HL-60 (cell line): ENCODE measurements at regions not wholly inside any gene's neighbourhood (a gene's known extent, or its start where the extent isn't known, plus 50 kb on each side); places are given as distances from the start of the nearest gene placed in this dataset.

Source experiments
- DNase-seq, 2 experiments: peaks; one replicate each; pipeline ENCODE4 v3.0.0-alpha.2; 2010 to 2020; ENCODE audit warnings: low read depth in 1 of 2, low spot score in 1 of 2
- H3K27ac ChIP-seq: fragments of 250-450 bp; sonication (Bioruptor Pico); replicated peaks from 2 replicates; pipeline ENCODE4 v1.5.1; 2020; ENCODE audit warnings: mild to moderate bottlenecking, moderate library complexity
- H3K27me3 ChIP-seq: fragments of 250-450 bp; sonication (Bioruptor Pico); 2 replicates; pipeline ENCODE4 v1.5.1; 2021; ENCODE audit warnings: mild to moderate bottlenecking, moderate library complexity; ENCODE audit not compliant: insufficient read depth, poor library complexity, severe bottlenecking
- H3K4me3 ChIP-seq: replicated peaks from 2 replicates; pipeline ENCODE4 v1.5.1; 2011; ENCODE audit warnings: mild to moderate bottlenecking, control low read depth, low read length; ENCODE audit not compliant: insufficient read depth
- CTCF ChIP-seq: IDR thresholded peaks from one replicate; pipeline ENCODE4 v1.5.1; 2011; ENCODE audit warnings: low read length, control low read depth, inconsistent platforms; ENCODE audit not compliant: insufficient read depth
- GABPA ChIP-seq: IDR thresholded peaks from 2 replicates; pipeline ENCODE4 v1.6.1; 2012; ENCODE audit warnings: low read depth
- POLR2AphosphoS5 ChIP-seq: IDR thresholded peaks from 2 replicates; pipeline ENCODE4 v1.6.1; 2012; ENCODE audit warnings: low read depth
- SPI1 ChIP-seq: IDR thresholded peaks from 2 replicates; pipeline ENCODE4 v1.6.1; 2012; ENCODE audit warnings: low read depth, mild to moderate bottlenecking, borderline replicate concordance
- TF ChIP-seq, protein P1 (sequence below): IDR thresholded peaks from 2 replicates; pipeline ENCODE4 v1.6.1; 2012; ENCODE audit warnings: low read depth; ENCODE audit not compliant: insufficient replicate concordance

- DNase-seq: no peak
- TF ChIP-seq, protein P1, sequence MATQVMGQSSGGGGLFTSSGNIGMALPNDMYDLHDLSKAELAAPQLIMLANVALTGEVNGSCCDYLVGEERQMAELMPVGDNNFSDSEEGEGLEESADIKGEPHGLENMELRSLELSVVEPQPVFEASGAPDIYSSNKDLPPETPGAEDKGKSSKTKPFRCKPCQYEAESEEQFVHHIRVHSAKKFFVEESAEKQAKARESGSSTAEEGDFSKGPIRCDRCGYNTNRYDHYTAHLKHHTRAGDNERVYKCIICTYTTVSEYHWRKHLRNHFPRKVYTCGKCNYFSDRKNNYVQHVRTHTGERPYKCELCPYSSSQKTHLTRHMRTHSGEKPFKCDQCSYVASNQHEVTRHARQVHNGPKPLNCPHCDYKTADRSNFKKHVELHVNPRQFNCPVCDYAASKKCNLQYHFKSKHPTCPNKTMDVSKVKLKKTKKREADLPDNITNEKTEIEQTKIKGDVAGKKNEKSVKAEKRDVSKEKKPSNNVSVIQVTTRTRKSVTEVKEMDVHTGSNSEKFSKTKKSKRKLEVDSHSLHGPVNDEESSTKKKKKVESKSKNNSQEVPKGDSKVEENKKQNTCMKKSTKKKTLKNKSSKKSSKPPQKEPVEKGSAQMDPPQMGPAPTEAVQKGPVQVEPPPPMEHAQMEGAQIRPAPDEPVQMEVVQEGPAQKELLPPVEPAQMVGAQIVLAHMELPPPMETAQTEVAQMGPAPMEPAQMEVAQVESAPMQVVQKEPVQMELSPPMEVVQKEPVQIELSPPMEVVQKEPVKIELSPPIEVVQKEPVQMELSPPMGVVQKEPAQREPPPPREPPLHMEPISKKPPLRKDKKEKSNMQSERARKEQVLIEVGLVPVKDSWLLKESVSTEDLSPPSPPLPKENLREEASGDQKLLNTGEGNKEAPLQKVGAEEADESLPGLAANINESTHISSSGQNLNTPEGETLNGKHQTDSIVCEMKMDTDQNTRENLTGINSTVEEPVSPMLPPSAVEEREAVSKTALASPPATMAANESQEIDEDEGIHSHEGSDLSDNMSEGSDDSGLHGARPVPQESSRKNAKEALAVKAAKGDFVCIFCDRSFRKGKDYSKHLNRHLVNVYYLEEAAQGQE: no peak
- no peak for TF ChIP-seq CTCF
- no peak for TF ChIP-seq SPI1
- TF ChIP-seq GABPA: no peak
- TF ChIP-seq POLR2AphosphoS5: no peak
- H3K27me3 ChIP-seq: no peaks in the 10 kb centered on the region
- H3K4me3 ChIP-seq: no peak overlapping the region
- H3K27ac ChIP-seq: no peak overlapping the region
Observed at GRCh38 chr9:2290382-2290781, 275.2 kb downstream of the SMARCA2 start.

DNA sequence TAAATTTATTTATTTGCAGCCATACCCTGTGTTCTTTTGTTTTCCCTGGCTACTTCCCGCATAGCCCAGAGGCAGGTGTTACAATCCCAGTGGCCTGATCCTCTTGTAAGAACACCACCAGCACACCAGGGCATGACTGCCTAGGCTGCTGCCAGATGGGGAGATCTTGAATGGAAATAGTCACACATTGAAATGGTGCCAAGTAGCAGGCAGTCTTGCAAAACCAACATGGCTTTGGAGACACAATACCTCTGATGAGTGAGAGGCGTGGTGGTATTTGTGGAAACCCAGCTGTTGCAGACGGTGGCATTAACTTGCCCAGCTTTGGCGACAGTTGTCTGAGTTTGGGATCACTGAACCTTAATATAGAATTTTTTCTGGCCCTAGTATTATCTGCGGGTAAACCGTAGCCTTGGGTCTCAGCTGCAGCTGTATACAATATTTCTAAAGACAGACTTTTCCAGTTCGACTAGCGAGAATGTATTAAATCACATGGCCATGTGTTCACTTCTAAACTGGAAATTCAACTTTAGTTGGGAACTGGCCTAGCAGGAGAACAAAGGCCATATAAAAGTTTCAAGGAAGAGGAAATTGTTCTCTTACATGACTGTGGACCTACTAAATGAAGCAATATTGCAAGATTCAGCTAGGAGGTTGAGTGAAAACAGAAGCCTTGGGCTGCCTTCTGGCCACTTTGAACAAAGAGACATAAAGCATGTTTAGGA is 277.0 kb downstream of the SMARCA2 start:
- DNase-seq: peak in 1 of 2 experiments; percentile 22
- H3K4me3 ChIP-seq: no peak overlapping the region

DNA sequence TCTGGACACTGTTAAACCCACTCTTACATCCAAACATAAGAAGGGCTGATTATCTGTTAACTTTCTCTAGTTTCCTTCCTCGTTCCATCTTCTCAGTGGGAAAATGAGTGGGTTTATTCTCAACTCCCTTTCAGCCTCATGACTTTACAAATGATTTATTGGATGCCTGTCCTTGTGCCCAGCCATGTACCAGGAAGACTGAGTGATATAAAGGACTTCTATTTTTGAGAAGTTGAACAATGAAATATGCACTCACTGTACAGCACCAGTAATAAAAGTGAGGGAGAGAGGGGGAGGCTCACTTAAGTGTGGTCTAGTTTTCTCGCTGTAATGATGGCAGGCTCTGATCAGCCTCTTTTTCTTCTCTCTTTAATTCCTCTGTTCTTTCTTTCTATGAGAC is 277.6 kb downstream of the SMARCA2 start:
- no peak for DNase-seq

More for the DNA sequence above, 277.0 kb downstream of the SMARCA2 start:
- no peak for TF ChIP-seq GABPA
- no peak for TF ChIP-seq POLR2AphosphoS5
- no peak for TF ChIP-seq CTCF
- no peak for TF ChIP-seq SPI1
- TF ChIP-seq, protein P1: no peak
- Histone ChIP-seq H3K27me3 (no peaks in the 10 kb centered on the region), H3K27ac (no peak overlapping the region)

More for the DNA sequence above, 277.6 kb downstream of the SMARCA2 start:
- no peak overlapping the region for H3K27ac ChIP-seq
- H3K4me3 ChIP-seq: no peak overlapping the region
- TF ChIP-seq, protein P1: no peak
- TF ChIP-seq CTCF (no peak), GABPA (no peak), SPI1 (no peak), POLR2AphosphoS5 (no peak)
- no peaks in the 10 kb centered on the region for H3K27me3 ChIP-seq
